CD4-positive, alpha-beta T cell treated with Interleukin-12 subunit alpha and Interleukin-12 subunit beta, for 1 hour (primary cell): ENCODE measurements at regions not wholly inside any gene's neighbourhood (a gene's known extent, or its start where the extent isn't known, plus 50 kb on each side); places are given as distances from the start of the nearest gene placed in this dataset.
"Not testable (repeated sequence)": the region's sequence is repeated elsewhere in the genome, so short reads cannot be mapped to it uniquely, and the experiment has no call there.

Experiments
- DNase-seq: peaks from one replicate; pipeline ENCODE4 v3.0.0-alpha.2; 2020

GRCh38 chr3:39558775-39559306, 91.4 kb downstream of the MOBP start:
- DNase-seq, result no peak

- DNase-seq, result no peak
Measured at GRCh38 chr3:39559543-39559942, 92.1 kb downstream of the MOBP start.

- no peak for DNase-seq
Measured at GRCh38 chr3:39568508-39568907, 101.0 kb downstream of the MOBP start.

GRCh38 chr3:39569095-39569494, 101.6 kb downstream of the MOBP start:
- no peak for DNase-seq

DNA sequence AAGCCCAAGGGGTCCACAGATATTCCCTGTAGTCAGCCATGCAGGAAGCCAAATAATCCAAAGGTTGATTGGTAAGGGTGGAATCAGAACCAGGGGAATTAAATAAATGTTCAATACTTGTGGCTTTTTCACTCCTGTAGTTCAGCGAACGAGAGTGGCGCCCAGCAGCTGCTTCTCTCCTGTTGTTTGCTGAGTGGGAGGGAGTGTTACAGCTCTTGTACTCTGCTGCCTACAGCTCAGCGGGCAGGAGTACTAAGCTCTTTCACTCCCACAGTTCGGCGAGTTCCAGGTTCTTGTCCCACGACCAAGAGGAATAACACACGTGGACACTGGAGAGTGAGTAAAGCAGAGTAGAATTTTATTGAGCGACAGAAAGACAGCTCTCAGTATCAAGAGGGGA, 105.9 kb downstream of the MOBP start:
- no peak for DNase-seq

GRCh38 chr3:39577541-39577940, 110.1 kb downstream of the MOBP start:
- no peak for DNase-seq

DNA sequence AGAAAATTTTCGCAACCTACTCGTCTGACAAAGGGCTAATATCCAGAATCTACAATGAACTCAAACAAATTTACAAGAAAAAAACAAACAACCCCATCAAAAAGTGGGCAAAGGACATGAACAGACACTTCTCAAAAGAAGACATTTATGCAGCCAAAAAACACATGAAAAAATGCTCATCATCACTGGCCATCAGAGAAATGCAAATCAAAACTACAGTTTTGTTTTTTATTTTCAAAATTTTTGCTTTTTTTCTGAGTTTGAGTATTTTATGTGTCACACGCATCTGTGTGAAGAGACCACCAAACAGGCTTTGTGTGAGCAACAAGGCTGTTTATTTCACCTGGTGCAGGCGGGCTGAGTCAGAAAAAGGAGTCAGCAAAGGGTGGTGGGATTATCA, 118.7 kb downstream of the MOBP start:
- DNase-seq, result not testable (repeated sequence)

GRCh38 chr3:39587113-39587512, 119.6 kb downstream of the MOBP start:
- no peak for DNase-seq

DNA sequence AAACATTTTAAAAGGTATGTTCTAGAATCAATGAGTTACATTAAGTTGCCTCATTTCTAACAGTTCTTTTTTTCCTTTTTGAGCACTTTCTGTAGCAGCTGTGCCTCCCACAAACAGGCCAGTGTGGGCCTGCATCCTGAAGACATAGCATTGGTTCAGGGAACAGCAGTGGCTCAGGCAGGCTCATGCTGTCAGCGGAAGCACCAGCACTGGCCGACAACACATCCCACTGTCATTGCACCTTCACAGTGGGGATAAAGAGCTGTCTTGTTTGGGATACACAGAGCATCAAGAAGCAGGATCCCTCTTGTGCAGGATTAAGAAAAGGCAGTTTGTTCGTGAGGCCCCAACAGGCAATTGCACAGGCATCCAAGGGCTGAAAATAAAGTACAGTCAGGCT, 123.3 kb downstream of the MOBP start:
- no peak for DNase-seq

- no peak for DNase-seq
Measured at GRCh38 chr3:39592311-39593050, 125.0 kb downstream of the MOBP start.

DNA sequence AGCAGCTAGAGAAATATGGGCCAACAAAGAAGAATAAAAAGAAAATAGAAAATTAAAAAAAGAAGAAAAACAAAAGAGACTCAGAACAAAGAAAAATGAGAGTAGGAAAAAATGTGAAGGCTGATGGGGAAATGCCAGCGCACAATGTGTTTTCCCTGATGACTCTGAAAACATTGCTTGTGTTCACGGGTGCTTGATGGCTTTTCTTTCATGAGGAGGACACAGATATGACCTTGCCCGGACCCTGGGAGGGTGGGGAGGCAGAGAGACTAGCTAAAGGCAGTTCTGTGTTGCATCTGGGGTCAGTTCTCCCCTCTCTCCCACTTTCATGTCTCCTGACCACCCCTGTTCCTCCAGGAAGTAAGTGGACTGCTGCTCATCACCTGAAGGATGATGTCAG, 125.9 kb downstream of the MOBP start:
- no peak for DNase-seq

DNA sequence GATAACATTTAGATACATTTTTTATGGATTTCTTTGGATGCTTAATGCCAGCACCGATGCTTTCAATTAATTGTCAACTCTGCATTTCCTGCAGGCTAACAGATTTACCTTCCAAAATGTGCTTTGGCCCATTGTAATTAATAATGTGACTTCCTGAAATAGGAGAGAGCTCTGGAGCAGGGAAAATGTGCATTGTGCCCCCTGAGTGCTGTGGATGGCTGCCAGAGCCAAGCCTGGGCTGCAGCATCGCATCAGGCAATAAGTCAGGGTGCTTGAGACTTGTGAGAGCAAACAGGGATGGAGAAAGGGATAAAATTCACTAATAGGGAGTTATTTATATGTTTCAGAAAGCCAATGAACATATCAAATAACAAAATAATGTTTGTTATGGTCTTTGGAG, 133.8 kb downstream of the MOBP start:
- no peak for DNase-seq

GRCh38 chr3:39605837-39606236, 138.4 kb downstream of the MOBP start:
- no peak for DNase-seq

DNA sequence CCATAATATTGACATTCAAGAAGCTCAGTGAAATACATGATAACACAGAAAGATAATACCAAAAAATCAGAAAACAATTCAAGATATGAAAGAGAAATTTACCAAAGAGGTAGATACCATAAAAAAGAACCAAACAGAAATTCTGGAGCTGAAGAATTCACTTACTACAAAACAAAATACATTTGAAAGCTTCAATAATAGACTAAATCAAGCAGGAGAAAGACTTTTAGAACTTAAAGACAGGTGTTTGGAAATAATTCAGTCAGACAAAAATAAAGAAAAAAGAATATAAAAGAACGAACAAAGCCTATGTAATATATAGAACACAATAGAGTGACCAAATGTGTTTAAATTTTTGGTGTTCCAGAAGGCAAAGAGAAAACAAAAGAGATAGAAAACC, 158.7 kb downstream of the MOBP start:
- DNase-seq, result no peak

- no peak for DNase-seq
Measured at GRCh38 chr3:39631136-39631535, 163.7 kb downstream of the MOBP start.

- DNase-seq, result no peak
Measured at GRCh38 chr3:39637807-39638206, 170.3 kb downstream of the MOBP start.

DNA sequence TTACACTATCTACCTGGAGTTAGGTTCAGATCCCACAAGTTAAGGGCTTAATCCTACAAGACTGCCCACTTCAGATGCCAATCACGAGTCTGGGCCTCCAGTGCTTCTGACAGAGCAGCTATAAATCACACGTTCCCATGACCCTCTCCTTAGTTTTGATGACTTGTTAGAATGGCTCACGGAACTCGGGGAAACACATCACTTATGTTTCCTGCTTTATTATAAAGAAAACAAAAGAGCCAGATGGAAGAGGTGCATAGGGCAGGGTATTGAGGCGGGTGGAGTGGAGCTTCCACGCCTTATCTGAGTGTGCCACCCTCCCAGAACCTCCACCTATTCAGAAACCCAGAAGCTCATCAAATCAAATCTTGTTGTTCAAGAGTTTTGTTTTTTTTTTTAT, 170.8 kb downstream of the MOBP start:
- no peak for DNase-seq

GRCh38 chr3:39639344-39640236, 169.8 kb upstream of the MYRIP start:
- no peak for DNase-seq

DNA sequence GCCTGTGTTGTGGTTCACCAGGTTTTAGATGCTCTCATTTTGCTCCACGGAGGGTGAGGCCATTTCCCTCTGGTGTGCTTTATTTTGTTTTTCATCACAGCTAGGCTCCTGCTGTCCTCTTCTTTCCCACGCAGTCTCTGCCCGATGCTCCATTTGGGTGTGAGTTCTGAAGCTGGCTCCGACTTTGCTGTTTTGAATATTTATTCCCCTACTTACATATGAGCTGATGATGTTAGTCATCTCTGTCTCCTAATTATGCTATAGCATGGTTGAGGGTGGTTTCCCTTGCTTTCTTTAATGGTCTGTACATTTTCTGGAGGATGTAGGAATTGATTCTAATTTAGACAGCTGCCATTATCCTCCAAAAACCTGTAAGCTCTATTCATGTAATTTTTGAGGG, 168.1 kb upstream of the MYRIP start:
- DNase-seq, result no peak

- no peak for DNase-seq
Measured at GRCh38 chr3:39644176-39644575, 165.2 kb upstream of the MYRIP start.

- not testable (repeated sequence) for DNase-seq
Measured at GRCh38 chr3:39651256-39651655, 158.2 kb upstream of the MYRIP start.

GRCh38 chr3:39651993-39652739, 157.2 kb upstream of the MYRIP start:
- no peak for DNase-seq

DNA sequence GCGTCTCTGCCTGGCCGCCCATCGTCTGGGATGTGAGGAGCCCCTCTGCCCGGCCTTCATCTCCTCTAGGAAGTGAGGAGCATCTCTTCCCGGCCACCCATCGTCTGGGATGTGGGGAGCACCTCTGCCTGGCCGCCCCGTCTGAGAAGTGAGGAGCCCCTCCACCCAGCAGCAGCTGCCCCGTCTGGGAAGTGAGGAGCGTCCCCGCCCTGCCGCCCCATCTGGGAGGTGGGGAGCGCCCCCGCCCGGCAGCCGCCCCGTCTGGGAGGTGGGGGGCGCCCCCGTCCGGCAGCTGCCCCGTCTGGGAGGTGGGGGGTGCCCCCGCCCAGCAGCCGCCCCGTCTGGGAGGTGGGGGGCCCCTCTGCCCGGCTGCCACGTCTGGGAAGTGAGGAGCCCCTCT, 153.7 kb upstream of the MYRIP start:
- DNase-seq, result not testable (repeated sequence)
